ENCODE measurements at regions not wholly inside any gene's neighbourhood (a gene's known extent, or its start where the extent isn't known, plus 50 kb on each side); places are given as distances from the start of the nearest gene placed in this dataset.

GRCh38 chr7:124532166-124532565, 233.4 kb downstream of the GPR37 start:
- Histone ChIP-seq H3K9ac (ENCODE audit: insufficient read depth in 1 of 2, low read depth in 2 of 2, low read length in 2 of 2) (no peak overlapping the region), H3K27me3 (ENCODE audit: control insufficient read depth in 2 of 2, insufficient read depth in 2 of 2, low read length in 2 of 2) (no peaks in the 10 kb centered on the region), H2AFZ (ENCODE audit: low read depth, low read length) (no peak overlapping the region), H3K79me2 (ENCODE audit: control insufficient read depth, insufficient read depth, low read length) (no peaks in the 10 kb centered on the region), H4K20me1 (replicated peaks; ENCODE audit: control insufficient read depth, insufficient read depth, low read length) (no peaks in the 10 kb centered on the region), H3K4me2 (ENCODE audit: insufficient read depth, low read length) (no peak overlapping the region), H3K27ac (ENCODE audit: extremely low read depth, low read depth, low read length) (no peak overlapping the region), H3K4me3 (no peak overlapping the region), H3K9me3 (replicated peaks; ENCODE audit: control insufficient read depth, insufficient read depth, low read depth, low read length) (peaks cover 5% of the 10 kb centered on the region), H3K36me3 (ENCODE audit: control insufficient read depth, insufficient read depth, low read length) (no peaks in the 10 kb centered on the region), H3K9me1 (ENCODE audit: control insufficient read depth, insufficient read depth, low read length) (no peaks in the 10 kb centered on the region), H3K4me1 (replicated peaks in 1 of 2; ENCODE audit: control insufficient read depth in 2 of 2, insufficient read depth in 2 of 2, low read length in 2 of 2) (no peaks in the 10 kb centered on the region)
- POLR2A ChIA-PET, result no interaction called here
- in situ Hi-C loops (cut with MboI), result no loop called here
- DNase-seq (ENCODE audit: extremely low read depth in 1 of 4, low spot score in 3 of 4) (no peak), FAIRE-seq (no peak), ATAC-seq (no peak)
- intact Hi-C loops (cut with micrococcal nuclease), result no loop called here
- CTCF ChIA-PET (ENCODE audit: low intra/inter-chr PET ratio), result no interaction called here
- TF ChIP-seq NELFE (IDR thresholded peaks at IDR 0.05; ENCODE audit: insufficient read depth, insufficient read length), result no peak
- no peak for TF ChIP-seq FOXA3 (CRISPR knock-in tag; conservative IDR thresholded peaks at IDR 0.05 in 1 of 2, IDR thresholded peaks at IDR 0.05 in 1 of 2)
- no peak for TF ChIP-seq ZBTB33 (CRISPR knock-in tag; IDR thresholded peaks at IDR 0.05)
- TF ChIP-seq BDP1 (IDR thresholded peaks at IDR 0.05; ENCODE audit: insufficient read depth, insufficient read length), result no peak
- TF ChIP-seq FOXP1 (CRISPR knock-in tag; IDR thresholded peaks at IDR 0.05), result no peak
- TF ChIP-seq PBX2 (CRISPR knock-in tag; IDR thresholded peaks at IDR 0.05; ENCODE audit: low read depth), result no peak
- TF ChIP-seq PBX2 (tag; conservative IDR thresholded peaks at IDR 0.05; ENCODE audit: low read depth), result no peak
- no peak for TF ChIP-seq IRF2 (CRISPR knock-in tag; IDR thresholded peaks at IDR 0.05)
- TF ChIP-seq POLR2H (tag; IDR thresholded peaks at IDR 0.05; ENCODE audit: low read depth), result no peak
- TF ChIP-seq ZNF589 (CRISPR knock-in tag; IDR thresholded peaks at IDR 0.05; ENCODE audit: low read depth), result no peak
- no peak for TF ChIP-seq ZNF398 (CRISPR knock-in tag; IDR thresholded peaks at IDR 0.05)
- no peak for TF ChIP-seq CTBP1 (IDR thresholded peaks at IDR 0.05; ENCODE audit: borderline replicate concordance)
- no peak for TF ChIP-seq ZSCAN29 (IDR thresholded peaks at IDR 0.05)
- no peak for TF ChIP-seq ARNT (IDR thresholded peaks at IDR 0.05)
- TF ChIP-seq ZNF23 (CRISPR knock-in tag; IDR thresholded peaks at IDR 0.05), result no peak
- TF ChIP-seq ZBTB17 (CRISPR knock-in tag; IDR thresholded peaks at IDR 0.05), result no peak
- TF ChIP-seq HNRNPH1 (optimal IDR thresholded peaks at IDR 0.05; ENCODE audit: low read depth, low read length), result no peak
- no peak for TF ChIP-seq HIVEP1 (CRISPR knock-in tag; IDR thresholded peaks at IDR 0.05)
- TF ChIP-seq ZNF274 (IDR thresholded peaks at IDR 0.05; ENCODE audit: borderline replicate concordance, low read depth, low read length), result no peak
- TF ChIP-seq DIDO1 (tag; IDR thresholded peaks at IDR 0.05; ENCODE audit: low read depth), result no peak
- no peak for TF ChIP-seq TAF7 (tag; IDR thresholded peaks at IDR 0.05)
- no TSS peak for BruUV-seq (replicated peaks)

All from K562 (cell line).